ENCODE measurements at regions not wholly inside any gene's neighbourhood (a gene's known extent, or its start where the extent isn't known, plus 50 kb on each side); places are given as distances from the start of the nearest gene placed in this dataset.

GRCh38 chr4:116197317-116197809, 888.0 kb downstream of the TRAM1L1 start:
- Histone ChIP-seq H3F3A (replicated peaks; ENCODE audit: low read depth) (no peaks in the 10 kb centered on the region), H4K20me1 (replicated peaks; ENCODE audit: insufficient read depth) (no peaks in the 10 kb centered on the region), H3K36me3 (ENCODE audit: insufficient read depth) (no peaks in the 10 kb centered on the region), H3K27ac (ENCODE audit: low read depth) (no peak overlapping the region), H3K27me3 (ENCODE audit: insufficient read depth) (no peaks in the 10 kb centered on the region), H3K4me3 (no peak overlapping the region), H3K9me2 (ENCODE audit: insufficient read depth) (no peaks in the 10 kb centered on the region), H3K4me1 (ENCODE audit: insufficient read depth) (no peaks in the 10 kb centered on the region), H3K4me2 (no peak overlapping the region), H2AFZ (no peak overlapping the region), H3K79me2 (replicated peaks; ENCODE audit: insufficient read depth) (no peaks in the 10 kb centered on the region)
- DNase-seq (ENCODE audit: low spot score) (no peak), ATAC-seq (no peak)
- no peaks in the 10 kb centered on the region for H3K4me1 Mint-ChIP-seq
- no peaks in the 10 kb centered on the region for H3K9me3 Mint-ChIP-seq
- no peak overlapping the region for H3K27ac Mint-ChIP-seq
- no peak for TF ChIP-seq REST (IDR thresholded peaks at IDR 0.05; ENCODE audit: unreplicated experiment)
- no peak for TF ChIP-seq ZNF331 (CRISPR knock-in tag; IDR thresholded peaks at IDR 0.05; ENCODE audit: low read depth)
- no peak for TF ChIP-seq NANOG (IDR thresholded peaks at IDR 0.05; ENCODE audit: borderline replicate concordance)
- TF ChIP-seq EZH2phosphoT487 (IDR thresholded peaks at IDR 0.05; ENCODE audit: unreplicated experiment), result no peak
- TF ChIP-seq ZNF114 (CRISPR knock-in tag; IDR thresholded peaks at IDR 0.05), result no peak
- no peak for TF ChIP-seq STAT1 (IDR thresholded peaks at IDR 0.05; ENCODE audit: unreplicated experiment)
- TF ChIP-seq, protein P1, sequence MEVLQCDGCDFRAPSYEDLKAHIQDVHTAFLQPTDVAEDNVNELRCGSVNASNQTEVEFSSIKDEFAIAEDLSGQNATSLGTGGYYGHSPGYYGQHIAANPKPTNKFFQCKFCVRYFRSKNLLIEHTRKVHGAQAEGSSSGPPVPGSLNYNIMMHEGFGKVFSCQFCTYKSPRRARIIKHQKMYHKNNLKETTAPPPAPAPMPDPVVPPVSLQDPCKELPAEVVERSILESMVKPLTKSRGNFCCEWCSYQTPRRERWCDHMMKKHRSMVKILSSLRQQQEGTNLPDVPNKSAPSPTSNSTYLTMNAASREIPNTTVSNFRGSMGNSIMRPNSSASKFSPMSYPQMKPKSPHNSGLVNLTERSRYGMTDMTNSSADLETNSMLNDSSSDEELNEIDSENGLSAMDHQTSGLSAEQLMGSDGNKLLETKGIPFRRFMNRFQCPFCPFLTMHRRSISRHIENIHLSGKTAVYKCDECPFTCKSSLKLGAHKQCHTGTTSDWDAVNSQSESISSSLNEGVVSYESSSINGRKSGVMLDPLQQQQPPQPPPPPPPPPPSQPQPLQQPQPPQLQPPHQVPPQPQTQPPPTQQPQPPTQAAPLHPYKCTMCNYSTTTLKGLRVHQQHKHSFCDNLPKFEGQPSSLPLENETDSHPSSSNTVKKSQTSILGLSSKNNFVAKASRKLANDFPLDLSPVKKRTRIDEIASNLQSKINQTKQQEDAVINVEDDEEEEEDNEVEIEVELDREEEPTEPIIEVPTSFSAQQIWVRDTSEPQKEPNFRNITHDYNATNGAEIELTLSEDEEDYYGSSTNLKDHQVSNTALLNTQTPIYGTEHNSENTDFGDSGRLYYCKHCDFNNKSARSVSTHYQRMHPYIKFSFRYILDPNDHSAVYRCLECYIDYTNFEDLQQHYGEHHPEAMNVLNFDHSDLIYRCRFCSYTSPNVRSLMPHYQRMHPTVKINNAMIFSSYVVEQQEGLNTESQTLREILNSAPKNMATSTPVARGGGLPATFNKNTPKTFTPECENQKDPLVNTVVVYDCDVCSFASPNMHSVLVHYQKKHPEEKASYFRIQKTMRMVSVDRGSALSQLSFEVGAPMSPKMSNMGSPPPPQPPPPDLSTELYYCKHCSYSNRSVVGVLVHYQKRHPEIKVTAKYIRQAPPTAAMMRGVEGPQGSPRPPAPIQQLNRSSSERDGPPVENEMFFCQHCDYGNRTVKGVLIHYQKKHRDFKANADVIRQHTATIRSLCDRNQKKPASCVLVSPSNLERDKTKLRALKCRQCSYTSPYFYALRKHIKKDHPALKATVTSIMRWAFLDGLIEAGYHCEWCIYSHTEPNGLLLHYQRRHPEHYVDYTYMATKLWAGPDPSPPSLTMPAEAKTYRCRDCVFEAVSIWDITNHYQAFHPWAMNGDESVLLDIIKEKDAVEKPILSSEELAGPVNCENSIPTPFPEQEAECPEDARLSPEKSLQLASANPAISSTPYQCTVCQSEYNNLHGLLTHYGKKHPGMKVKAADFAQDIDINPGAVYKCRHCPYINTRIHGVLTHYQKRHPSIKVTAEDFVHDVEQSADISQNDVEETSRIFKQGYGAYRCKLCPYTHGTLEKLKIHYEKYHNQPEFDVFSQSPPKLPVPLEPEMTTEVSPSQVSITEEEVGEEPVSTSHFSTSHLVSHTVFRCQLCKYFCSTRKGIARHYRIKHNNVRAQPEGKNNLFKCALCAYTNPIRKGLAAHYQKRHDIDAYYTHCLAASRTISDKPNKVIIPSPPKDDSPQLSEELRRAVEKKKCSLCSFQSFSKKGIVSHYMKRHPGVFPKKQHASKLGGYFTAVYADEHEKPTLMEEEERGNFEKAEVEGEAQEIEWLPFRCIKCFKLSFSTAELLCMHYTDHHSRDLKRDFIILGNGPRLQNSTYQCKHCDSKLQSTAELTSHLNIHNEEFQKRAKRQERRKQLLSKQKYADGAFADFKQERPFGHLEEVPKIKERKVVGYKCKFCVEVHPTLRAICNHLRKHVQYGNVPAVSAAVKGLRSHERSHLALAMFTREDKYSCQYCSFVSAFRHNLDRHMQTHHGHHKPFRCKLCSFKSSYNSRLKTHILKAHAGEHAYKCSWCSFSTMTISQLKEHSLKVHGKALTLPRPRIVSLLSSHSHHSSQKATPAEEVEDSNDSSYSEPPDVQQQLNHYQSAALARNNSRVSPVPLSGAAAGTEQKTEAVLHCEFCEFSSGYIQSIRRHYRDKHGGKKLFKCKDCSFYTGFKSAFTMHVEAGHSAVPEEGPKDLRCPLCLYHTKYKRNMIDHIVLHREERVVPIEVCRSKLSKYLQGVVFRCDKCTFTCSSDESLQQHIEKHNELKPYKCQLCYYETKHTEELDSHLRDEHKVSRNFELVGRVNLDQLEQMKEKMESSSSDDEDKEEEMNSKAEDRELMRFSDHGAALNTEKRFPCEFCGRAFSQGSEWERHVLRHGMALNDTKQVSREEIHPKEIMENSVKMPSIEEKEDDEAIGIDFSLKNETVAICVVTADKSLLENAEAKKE (CRISPR knock-in tag; IDR thresholded peaks at IDR 0.05), result no peak
- no peak for TF ChIP-seq JUNB (IDR thresholded peaks at IDR 0.05; ENCODE audit: unreplicated experiment)
- TF ChIP-seq CREB1 (CRISPR knock-in tag; IDR thresholded peaks at IDR 0.05; ENCODE audit: low read depth), result no peak
- TF ChIP-seq EZH2 (IDR thresholded peaks at IDR 0.05; ENCODE audit: low read depth, unreplicated experiment), result no peak
- TF ChIP-seq CTCF (conservative IDR thresholded peaks at IDR 0.05; ENCODE audit: low read depth in 2 of 2), result no peak
- no peak for TF ChIP-seq POLR2AphosphoS5 (IDR thresholded peaks at IDR 0.05; ENCODE audit: low read depth)
- TF ChIP-seq ETS1 (IDR thresholded peaks at IDR 0.05), result no peak
- H3K4me3 Mint-ChIP-seq, result no peak overlapping the region
- H3K36me3 Mint-ChIP-seq (ENCODE audit: low read depth), result no peaks in the 10 kb centered on the region
- no peaks in the 10 kb centered on the region for H3K27me3 Mint-ChIP-seq (ENCODE audit: insufficient read depth, low read depth, poor library complexity)

Measured in GM23338 (cell line).